NCI-H510A (cell line): ENCODE measurements at regions not wholly inside any gene's neighbourhood (a gene's known extent, or its start where the extent isn't known, plus 50 kb on each side); places are given as distances from the start of the nearest gene placed in this dataset.
A peak's percentile ranks its signal among the peaks of the same experiment; 100 is the strongest.

ENCODE experiments used
- DNase-seq: peaks from one replicate; lab custom pipeline; 2025; lab: John Stamatoyannopoulos, UW

GRCh38 chr4:157880761-157881160 lies 292.1 kb downstream of the GASK1B start:
- no peak for DNase-seq

- no peak for DNase-seq
Measured at GRCh38 chr4:157854819-157855218, 318.0 kb downstream of the GASK1B start.

GRCh38 chr4:157840648-157841047 lies 332.2 kb downstream of the GASK1B start:
- DNase-seq = no peak

- no peak for DNase-seq
Measured at GRCh38 chr4:157840034-157840433, 332.8 kb downstream of the GASK1B start.

- no peak for DNase-seq
Measured at GRCh38 chr4:157838366-157838765, 334.5 kb downstream of the GASK1B start.

GRCh38 chr4:157837071-157837703 lies 335.6 kb downstream of the GASK1B start:
- DNase-seq = no peak

- no peak for DNase-seq
Measured at GRCh38 chr4:157832596-157832995, 340.2 kb downstream of the GASK1B start.

- DNase-seq = no peak
Measured at GRCh38 chr4:157824021-157824420, 348.8 kb downstream of the GASK1B start.

GRCh38 chr4:157821814-157822213 lies 351.0 kb downstream of the GASK1B start:
- no peak for DNase-seq

- no peak for DNase-seq
Measured at GRCh38 chr4:157819693-157820464, 352.9 kb downstream of the GASK1B start.

- DNase-seq = no peak
Measured at GRCh38 chr4:157818946-157819692, 353.7 kb downstream of the GASK1B start.

- no peak for DNase-seq
Measured at GRCh38 chr4:157810137-157810774, 362.6 kb downstream of the GASK1B start.

GRCh38 chr4:157808796-157809383 lies 363.9 kb downstream of the GASK1B start:
- no peak for DNase-seq

- no peak for DNase-seq
Measured at GRCh38 chr4:157806184-157806583, 366.6 kb downstream of the GASK1B start.

- DNase-seq = peak; percentile 1
Measured at GRCh38 chr4:157804986-157805385, 367.8 kb downstream of the GASK1B start.

- no peak for DNase-seq
Measured at GRCh38 chr4:157803845-157804521, 368.8 kb downstream of the GASK1B start.

- no peak for DNase-seq
Measured at GRCh38 chr4:157803421-157803820, 369.4 kb downstream of the GASK1B start.

- no peak for DNase-seq
Measured at GRCh38 chr4:157795495-157795894, 377.3 kb downstream of the GASK1B start.

GRCh38 chr4:157792716-157793115 lies 380.1 kb downstream of the GASK1B start:
- DNase-seq = no peak

GRCh38 chr4:157791236-157791635 lies 381.6 kb downstream of the GASK1B start:
- DNase-seq = no peak

GRCh38 chr4:157787618-157788017 lies 385.2 kb downstream of the GASK1B start:
- DNase-seq = no peak
